ENCODE measurements at regions not wholly inside any gene's neighbourhood (a gene's known extent, or its start where the extent isn't known, plus 50 kb on each side); places are given as distances from the start of the nearest gene placed in this dataset.
"Not testable (repeated sequence)": the region's sequence is repeated elsewhere in the genome, so short reads cannot be mapped to it uniquely, and the experiment has no call there.

DNA sequence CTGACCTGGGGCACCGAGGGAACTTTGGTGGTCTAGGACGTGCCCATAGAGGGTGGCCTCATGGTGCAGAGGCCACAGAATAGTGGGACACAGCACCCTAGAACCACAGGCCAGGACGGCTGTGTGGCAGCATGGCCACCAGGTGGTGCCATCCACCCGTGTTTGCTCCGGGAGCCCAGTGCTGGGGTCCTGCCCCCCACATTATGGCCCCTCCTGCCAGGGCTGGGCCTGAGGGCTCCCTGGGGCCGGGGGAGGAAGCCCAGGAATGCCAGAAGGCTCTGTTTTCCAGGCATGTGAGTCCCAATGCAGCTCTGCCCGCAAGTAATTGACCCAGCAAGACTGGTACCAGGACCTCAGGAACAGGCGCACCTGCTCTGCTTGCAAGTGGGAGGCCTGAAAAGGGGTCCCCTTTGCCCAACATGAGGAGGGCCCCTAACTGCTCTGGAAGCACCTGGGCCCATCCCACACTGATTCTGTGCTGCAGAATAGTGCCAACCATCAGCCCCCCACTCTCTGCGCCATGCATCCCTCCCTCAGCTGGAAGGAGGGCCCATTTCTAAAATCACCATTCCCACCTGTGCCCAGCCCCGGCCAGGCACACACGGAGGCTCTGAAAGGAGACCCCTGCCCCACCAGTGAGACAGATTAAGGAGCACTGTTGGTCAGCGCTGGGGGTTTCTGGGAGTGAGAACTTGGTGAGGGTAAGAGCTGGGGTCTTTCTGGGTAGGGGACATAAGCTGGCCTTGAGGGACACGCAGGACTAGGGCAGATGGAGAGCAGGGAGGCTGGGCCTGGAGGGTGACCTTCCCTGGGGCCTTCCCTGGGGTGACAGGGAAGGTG, 174.4 kb downstream of the TBC1D2B start:
- peak; percentile 50 for TF ChIP-seq CTCF (IDR thresholded peaks at IDR 0.05; ENCODE audit: borderline replicate concordance, extremely low read depth, insufficient read depth)
- H3K27me3 ChIP-seq (ENCODE audit: control insufficient read depth, insufficient read depth, low read length); H3K27ac ChIP-seq (ENCODE audit: low read depth in 2 of 2, low read length in 2 of 2); FAIRE-seq; H3K9me3 ChIP-seq (ENCODE audit: control insufficient read depth in 2 of 3, insufficient read depth in 1 of 3, low read length in 3 of 3); H3K36me3 ChIP-seq (ENCODE audit: control insufficient read depth in 2 of 3, insufficient read depth in 3 of 3, low read length in 3 of 3); H3K9ac ChIP-seq (ENCODE audit: low read length in 3 of 3); H3K4me1 ChIP-seq (ENCODE audit: control insufficient read depth in 2 of 3, insufficient read depth in 2 of 3, low read depth in 1 of 3, low read length in 3 of 3); H3K4me3 ChIP-seq (ENCODE audit: low read length in 3 of 3); intact Hi-C loops (cut with DNase I): not testable (repeated sequence)
- DNase-seq = peak in 1 of 5 donors; percentile 67

DNA sequence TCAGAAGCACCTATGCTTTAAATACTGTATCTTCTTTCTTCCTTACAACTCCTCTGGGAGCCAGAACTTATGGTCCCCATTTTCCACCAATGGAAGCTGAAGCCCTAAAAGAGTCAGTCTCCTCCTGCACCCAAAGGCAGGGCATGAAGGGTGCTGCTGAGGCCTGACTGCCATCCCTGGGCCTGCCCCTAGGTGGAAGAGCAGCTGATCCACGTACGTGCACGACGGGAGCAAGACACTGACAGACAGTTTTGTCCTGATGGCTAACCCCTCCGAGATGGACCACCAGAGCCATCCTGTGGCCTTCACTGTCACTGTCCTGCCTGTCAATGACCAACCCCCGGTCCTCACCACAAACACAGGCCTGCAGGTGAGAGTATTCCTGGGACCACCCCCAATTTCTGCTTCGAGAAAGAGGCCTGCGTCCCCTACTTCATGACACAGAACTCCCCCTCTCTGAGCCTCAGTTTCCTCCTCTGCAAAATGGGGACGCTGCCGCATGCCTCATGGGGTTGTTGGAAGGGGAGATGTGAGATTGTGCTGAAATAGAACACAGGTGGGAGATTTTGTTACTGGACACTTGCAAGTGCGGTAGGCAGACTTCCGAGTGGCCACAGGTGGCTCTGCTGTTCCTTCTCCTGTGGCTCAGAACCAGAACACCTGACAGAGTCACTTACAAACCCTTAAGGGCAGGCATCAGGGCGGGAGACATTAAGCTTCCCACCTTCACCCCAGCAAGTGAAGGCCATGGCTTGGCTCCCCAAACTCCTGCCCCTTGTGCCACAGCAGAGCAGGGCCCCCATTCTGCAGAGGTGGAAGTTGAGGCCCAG, 175.4 kb downstream of the TBC1D2B start:
- no peak for TF ChIP-seq CTCF (IDR thresholded peaks at IDR 0.05; ENCODE audit: borderline replicate concordance, extremely low read depth, insufficient read depth)
- Histone ChIP-seq H3K4me1 (ENCODE audit: control insufficient read depth in 2 of 3, insufficient read depth in 2 of 3, low read depth in 1 of 3, low read length in 3 of 3) (no peaks in the 10 kb centered on the region), H3K9me3 (ENCODE audit: control insufficient read depth in 2 of 3, insufficient read depth in 1 of 3, low read length in 3 of 3) (no peaks in the 10 kb centered on the region), H3K27ac (ENCODE audit: low read depth in 2 of 2, low read length in 2 of 2) (no peak overlapping the region), H3K27me3 (ENCODE audit: control insufficient read depth, insufficient read depth, low read length) (no peaks in the 10 kb centered on the region), H3K9ac (ENCODE audit: low read length in 3 of 3) (no peak overlapping the region), H3K36me3 (ENCODE audit: control insufficient read depth in 2 of 3, insufficient read depth in 3 of 3, low read length in 3 of 3) (no peaks in the 10 kb centered on the region), H3K4me3 (ENCODE audit: low read length in 3 of 3) (no peak overlapping the region)
- DNase-seq (peak in 1 of 5 donors; percentile 46), FAIRE-seq (no peak)
- intact Hi-C loops (cut with DNase I) = no loop called here

- intact Hi-C loops (cut with DNase I) = no loop called here
- Histone ChIP-seq H3K4me1 (ENCODE audit: control insufficient read depth in 2 of 3, insufficient read depth in 2 of 3, low read depth in 1 of 3, low read length in 3 of 3) (no peaks in the 10 kb centered on the region), H3K27me3 (ENCODE audit: control insufficient read depth, insufficient read depth, low read length) (no peaks in the 10 kb centered on the region), H3K36me3 (ENCODE audit: control insufficient read depth in 2 of 3, insufficient read depth in 3 of 3, low read length in 3 of 3) (no peaks in the 10 kb centered on the region), H3K4me3 (ENCODE audit: low read length in 3 of 3) (no peak overlapping the region), H3K9ac (ENCODE audit: low read length in 3 of 3) (no peak overlapping the region), H3K9me3 (ENCODE audit: control insufficient read depth in 2 of 3, insufficient read depth in 1 of 3, low read length in 3 of 3) (no peaks in the 10 kb centered on the region), H3K27ac (ENCODE audit: low read depth in 2 of 2, low read length in 2 of 2) (no peak overlapping the region)
- no peak for FAIRE-seq
- no peak for TF ChIP-seq CTCF (IDR thresholded peaks at IDR 0.05; ENCODE audit: borderline replicate concordance, extremely low read depth, insufficient read depth)
- peak in 2 of 5 donors; percentile 47 to 64 for DNase-seq
Measured at GRCh38 chr15:77901251-77901881, 176.1 kb downstream of the TBC1D2B start.

All from kidney (tissue), 13 donors.